CD4-positive, alpha-beta T cell treated with Interleukin-4 for 4 hours (primary cell): ENCODE measurements at regions not wholly inside any gene's neighbourhood (a gene's known extent, or its start where the extent isn't known, plus 50 kb on each side); places are given as distances from the start of the nearest gene placed in this dataset.
"Not testable (repeated sequence)": the region's sequence is repeated elsewhere in the genome, so short reads cannot be mapped to it uniquely, and the experiment has no call there.

Experiments used
- DNase-seq: peaks from one replicate; pipeline ENCODE4 v3.0.0-alpha.2; 2020

- not testable (repeated sequence) for DNase-seq
These were observed 111.0 kb upstream of the ZNF469 start for GRCh38 chr16:88271776-88272175.

- not testable (repeated sequence) for DNase-seq
These were observed 110.3 kb upstream of the ZNF469 start for GRCh38 chr16:88272437-88272836.

GRCh38 chr16:88274126-88274750, 108.5 kb upstream of the ZNF469 start:
- not testable (repeated sequence) for DNase-seq

- no peak for DNase-seq
These were observed 107.9 kb upstream of the ZNF469 start for GRCh38 chr16:88274847-88275246.

- not testable (repeated sequence) for DNase-seq
These were observed 107.2 kb upstream of the ZNF469 start for GRCh38 chr16:88275336-88276122.

- not testable (repeated sequence) for DNase-seq
These were observed 106.6 kb upstream of the ZNF469 start for GRCh38 chr16:88276123-88276588.

- no peak for DNase-seq
These were observed 106.2 kb upstream of the ZNF469 start for GRCh38 chr16:88276591-88276990.

- DNase-seq, result no peak
These were observed 102.8 kb upstream of the ZNF469 start for GRCh38 chr16:88279998-88280397.

- no peak for DNase-seq
These were observed 100.7 kb upstream of the ZNF469 start for GRCh38 chr16:88281858-88282563.

- no peak for DNase-seq
These were observed 100.0 kb upstream of the ZNF469 start for GRCh38 chr16:88282564-88283395.

- no peak for DNase-seq
These were observed 99.2 kb upstream of the ZNF469 start for GRCh38 chr16:88283596-88283995.

- DNase-seq, result no peak
These were observed 98.7 kb upstream of the ZNF469 start for GRCh38 chr16:88284101-88284500.

- no peak for DNase-seq
These were observed 97.9 kb upstream of the ZNF469 start for GRCh38 chr16:88284626-88285513.

- no peak for DNase-seq
These were observed 97.3 kb upstream of the ZNF469 start for GRCh38 chr16:88285514-88285822.

- DNase-seq, result no peak
These were observed 96.3 kb upstream of the ZNF469 start for GRCh38 chr16:88286301-88286923.

- no peak for DNase-seq
These were observed 95.5 kb upstream of the ZNF469 start for GRCh38 chr16:88287219-88287618.

GRCh38 chr16:88288303-88288702, 94.5 kb upstream of the ZNF469 start:
- no peak for DNase-seq

GRCh38 chr16:88289001-88289400, 93.8 kb upstream of the ZNF469 start:
- no peak for DNase-seq

- DNase-seq, result no peak
These were observed 93.2 kb upstream of the ZNF469 start for GRCh38 chr16:88289561-88289960.

- DNase-seq, result no peak
These were observed 92.8 kb upstream of the ZNF469 start for GRCh38 chr16:88289968-88290401.
